Hindlimb muscle (tissue), 1 donor: ENCODE measurements at regions not wholly inside any gene's neighbourhood (a gene's known extent, or its start where the extent isn't known, plus 50 kb on each side); places are given as distances from the start of the nearest gene placed in this dataset.

Experiments
- DNase-seq: peaks from one replicate; pipeline ENCODE4 v3.0.0-alpha.2; 2013

DNA sequence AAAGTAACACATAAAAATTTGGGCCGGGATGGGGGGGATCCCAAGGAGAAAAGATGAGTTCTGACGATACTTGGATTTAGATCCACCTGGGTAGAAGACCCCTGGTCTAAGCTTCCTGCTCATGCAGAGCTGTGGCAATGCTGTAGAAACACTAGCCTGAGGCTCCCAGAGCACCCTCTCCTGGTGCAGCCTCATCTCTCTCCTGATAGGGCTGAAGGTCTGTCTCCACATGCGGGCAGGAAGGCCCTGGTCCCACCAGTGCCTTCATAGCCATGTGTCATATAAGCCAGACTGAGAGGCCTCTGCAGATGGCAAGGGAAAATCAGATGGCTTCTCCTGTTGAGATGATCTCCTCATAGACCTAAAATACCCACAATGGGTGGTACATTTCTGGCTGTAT lies 518.0 kb upstream of the ZFHX3 start:
- no peak for DNase-seq

DNA sequence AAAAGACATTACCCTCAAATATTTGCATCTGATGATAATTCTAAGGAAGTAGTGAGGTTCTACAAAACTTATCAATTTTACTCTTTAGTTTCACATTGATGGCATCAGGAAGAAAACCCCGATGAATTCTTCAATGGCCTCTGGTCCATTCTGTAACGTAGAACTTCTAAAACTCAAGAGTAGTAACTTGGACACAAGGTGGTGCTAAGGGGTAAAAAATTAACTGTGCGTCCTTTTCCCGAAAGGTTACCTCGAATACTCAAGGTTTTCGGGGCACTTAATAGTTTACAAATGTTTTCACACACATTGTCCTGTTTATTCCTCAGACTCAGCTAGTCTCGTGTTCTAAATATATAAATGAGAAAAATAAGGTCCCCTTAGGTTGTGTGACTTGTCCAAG lies 517.3 kb upstream of the ZFHX3 start:
- peak; percentile 13 for DNase-seq

DNA sequence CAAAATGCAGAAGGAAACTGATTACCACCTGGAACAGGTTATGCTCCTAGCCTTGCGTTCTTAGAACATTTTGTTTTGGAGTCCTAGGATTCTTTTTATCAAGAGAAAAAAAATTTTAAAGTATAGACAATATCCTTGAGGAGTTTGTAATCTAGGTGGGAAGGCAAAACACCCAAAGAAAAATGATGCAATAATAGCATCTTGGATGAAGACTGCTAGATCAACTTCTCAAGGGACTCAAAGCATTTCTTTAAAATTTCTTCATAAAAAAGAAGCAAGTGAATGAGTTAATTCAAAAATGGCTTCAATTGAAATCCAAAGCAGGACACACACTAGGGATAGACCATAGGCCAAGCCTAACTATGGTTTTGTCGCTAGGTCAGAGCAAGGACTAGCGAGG lies 515.8 kb upstream of the ZFHX3 start:
- DNase-seq: no peak

DNA sequence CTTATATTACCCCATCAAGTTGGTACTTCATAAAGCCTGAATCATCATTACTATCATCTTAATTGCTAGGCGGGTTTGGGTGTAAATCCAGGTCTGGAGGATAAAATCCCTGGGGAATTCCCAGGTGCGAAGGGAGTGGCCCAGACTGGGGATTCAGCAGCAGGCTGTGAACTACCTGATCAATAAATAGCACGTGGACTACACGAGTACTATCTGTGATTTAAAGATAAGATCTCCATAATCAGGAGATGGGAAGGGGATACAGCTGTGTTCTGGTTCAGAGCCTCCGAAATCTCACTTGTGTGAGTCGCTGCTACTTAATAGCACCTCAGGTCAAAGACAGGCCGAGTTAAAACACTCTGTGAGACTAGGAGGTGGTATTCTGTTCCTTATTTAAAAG lies 512.6 kb upstream of the ZFHX3 start:
- no peak for DNase-seq

DNA sequence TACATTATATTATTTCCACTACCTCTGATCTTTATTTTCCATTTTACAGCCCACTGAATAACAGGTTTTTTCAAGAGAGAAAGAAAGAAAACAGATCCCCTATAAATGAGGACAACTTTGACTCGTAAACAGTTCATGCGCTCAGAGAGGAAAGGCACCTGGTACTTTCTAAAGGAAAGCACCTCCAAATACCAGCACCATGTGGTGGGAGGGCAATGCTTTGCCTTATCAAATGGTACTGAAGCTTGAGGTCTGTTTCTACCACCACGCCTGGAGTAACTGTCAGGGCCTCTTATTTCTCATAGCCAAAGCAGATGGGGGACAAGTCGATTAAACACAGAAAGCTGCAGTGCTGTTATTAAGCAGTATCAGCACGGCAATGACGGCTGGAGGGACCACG lies 510.3 kb upstream of the ZFHX3 start:
- DNase-seq: no peak

DNA sequence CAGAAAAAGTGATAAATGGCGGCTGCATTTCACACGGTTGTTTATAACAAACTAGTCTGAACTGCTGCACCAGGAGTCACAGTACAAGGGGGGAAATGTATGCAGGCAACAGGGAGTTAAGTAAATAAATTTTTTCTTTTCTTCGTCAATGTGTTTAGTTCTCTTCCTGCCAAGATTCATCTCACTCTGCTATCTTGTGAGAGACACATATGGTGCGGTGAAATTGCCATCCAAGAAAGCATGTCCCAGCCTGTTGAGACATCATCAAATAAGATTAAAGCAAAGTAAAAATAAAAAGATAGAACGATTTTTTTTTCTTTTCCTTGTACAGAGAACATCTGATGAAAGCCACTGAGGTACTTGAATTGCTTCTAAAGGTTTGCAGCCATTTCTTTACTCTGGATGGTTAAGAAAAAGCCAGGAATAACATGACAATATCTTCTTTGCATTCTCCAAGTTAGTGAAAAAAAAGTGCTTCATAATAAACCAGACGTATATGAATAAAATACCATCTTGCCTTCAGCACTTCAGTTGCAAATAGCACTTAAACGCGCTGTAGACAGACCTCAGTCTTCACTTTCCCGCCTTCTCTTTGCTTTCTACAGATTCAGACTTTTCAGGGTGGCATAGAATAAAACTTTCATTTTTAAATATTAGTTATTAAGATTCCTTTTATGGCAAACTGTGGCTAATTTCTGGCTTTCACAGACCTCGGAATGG lies 506.2 kb upstream of the ZFHX3 start:
- no peak for DNase-seq

DNA sequence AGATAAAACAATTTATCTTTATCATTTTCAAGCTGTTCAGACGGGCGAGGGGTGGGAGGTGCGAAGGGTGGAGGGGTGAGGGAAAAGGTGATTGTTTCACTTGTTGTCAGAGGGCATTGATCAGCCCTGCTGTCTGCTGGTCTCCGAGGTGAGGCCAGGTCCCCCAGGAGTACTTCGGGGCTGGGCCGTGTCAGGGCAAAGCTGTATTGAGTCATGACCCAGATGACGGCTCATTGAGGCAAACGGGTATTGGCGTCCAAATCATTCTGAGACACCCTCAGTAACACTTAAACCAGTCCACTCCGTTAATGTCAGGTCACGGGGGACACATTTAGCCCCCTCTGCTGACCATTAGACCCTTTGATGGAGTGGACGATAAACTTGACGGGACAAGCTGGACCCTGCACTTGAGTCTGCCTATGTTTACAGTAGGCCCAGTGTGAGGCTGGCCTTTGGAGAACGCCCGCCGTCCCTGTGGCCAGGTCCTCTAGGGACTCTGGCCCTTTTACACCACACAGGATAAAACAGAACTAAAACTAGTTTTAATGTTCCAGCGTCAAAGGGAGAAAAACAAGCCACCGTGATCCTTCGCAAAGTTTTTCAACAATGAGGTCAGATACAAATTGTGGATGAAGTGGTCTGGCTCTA lies 502.2 kb upstream of the ZFHX3 start:
- DNase-seq: no peak

DNA sequence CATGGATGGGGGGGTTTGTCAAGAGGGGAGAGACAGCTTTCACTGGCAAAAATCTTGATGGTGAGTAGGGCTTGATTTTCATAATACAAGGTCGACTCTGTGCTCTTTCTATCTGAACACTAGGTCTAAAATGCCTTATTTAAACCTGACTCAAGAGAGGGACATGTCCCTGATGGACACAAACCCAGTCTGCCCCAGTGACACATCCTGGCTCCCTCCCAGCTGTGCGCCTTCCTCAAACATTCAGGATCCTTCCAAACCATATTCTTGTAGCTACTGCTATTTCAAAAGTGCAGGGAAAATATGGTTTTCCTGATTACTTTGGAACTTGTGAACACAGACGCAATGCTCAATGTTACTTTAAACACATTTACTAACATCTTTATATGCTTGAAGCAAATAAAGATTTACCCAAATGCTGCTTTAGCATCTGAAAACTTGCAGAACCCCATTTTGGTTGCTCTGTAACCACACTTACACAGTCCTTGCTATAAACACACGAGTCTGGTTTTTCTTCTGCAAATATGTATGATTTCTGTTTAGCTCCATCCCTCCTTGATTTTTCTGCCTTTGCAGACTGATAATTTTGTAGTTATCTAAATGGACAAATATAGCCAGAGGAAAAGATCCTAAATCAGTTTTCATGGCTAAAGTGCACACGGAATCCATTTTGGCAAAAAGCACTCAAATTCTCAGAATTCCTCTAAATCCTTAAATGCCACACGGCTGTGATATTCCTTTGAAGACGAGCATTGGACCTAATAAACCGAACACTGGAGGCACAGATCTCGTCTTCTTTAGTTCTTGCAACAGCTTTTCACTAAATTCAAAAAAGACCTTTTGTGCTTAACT lies 499.9 kb upstream of the ZFHX3 start:
- no peak for DNase-seq

DNA sequence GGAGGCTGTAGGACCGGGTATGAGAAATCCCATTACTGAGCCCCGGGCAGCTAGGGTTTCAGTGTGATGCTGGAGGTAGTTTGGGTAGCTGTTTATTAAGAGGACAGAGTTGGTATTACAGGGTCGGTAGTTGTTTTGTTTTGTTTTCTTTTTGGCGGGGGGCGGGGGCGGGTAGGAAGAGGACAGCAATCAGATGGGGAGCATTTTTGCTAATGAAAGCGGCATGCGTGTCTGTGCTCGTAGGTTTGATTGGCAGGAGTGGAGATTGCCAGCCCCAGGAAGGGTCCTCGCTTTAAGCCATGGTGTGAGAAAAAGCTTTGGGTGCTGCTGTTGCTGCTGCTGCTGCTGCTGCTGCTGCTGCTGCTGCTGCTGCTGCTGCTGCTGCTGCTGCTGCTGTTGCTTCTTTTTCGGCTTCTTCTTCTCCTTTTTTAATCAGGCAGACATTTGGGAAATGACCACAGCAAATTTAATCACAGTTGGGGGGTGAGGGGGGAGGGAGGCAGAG lies 498.5 kb upstream of the ZFHX3 start:
- no peak for DNase-seq

DNA sequence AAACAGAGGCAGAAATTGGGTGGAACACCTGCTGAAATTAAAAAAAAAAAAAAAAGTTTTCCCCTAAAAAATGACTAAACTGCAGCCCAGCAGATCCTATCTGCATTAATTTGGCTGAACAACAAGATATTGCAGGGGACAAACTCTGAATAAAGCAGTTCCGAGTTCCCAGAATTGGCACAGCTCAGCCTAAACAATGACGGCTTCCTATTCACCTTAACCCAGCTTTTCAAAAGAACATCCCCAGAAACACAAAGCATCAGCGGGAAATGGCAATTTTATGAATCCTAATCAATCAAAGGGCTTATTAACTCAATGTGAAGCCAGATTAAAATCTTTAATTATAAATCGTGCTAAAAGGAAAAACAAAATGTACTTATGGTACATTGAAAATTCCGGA lies 497.8 kb upstream of the ZFHX3 start:
- DNase-seq: no peak

DNA sequence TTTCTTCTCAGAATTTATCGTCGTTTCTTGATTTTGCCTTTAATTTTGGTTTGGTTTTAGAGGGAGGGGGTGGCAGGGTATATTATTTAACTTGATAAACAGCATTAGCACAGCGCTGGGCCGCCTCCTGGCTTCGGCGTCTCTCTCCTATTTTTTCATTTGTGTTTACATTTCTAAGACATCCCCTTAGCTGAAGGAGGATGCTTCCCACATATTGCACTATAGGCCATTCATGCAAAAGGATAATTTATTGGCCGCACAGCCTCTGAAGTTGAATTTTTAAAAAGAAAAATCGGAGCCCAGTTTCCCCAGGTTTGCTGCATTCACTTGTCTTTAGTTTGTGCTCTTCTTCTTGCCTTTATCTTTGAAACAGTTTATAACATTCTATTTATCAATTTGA lies 497.4 kb upstream of the ZFHX3 start:
- DNase-seq: no peak

DNA sequence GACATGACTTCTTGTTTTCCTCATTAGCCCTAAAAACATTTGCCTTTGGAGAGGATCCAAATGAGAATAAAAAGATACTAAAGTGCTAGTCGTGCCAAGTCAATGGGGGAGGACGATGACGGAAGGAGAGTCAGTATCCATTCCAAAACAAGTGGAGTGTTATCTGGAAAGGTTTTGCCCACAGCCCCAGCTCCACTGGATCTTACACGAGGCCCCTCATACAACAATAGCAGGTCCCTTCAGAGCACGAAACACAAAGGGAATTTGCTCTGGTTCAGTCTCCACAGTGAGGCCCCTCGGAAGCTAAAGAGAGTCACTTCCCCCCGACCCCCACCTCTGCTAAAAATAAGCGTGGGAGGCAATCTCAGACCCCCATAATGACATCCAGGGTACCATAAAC lies 496.9 kb upstream of the ZFHX3 start:
- no peak for DNase-seq

DNA sequence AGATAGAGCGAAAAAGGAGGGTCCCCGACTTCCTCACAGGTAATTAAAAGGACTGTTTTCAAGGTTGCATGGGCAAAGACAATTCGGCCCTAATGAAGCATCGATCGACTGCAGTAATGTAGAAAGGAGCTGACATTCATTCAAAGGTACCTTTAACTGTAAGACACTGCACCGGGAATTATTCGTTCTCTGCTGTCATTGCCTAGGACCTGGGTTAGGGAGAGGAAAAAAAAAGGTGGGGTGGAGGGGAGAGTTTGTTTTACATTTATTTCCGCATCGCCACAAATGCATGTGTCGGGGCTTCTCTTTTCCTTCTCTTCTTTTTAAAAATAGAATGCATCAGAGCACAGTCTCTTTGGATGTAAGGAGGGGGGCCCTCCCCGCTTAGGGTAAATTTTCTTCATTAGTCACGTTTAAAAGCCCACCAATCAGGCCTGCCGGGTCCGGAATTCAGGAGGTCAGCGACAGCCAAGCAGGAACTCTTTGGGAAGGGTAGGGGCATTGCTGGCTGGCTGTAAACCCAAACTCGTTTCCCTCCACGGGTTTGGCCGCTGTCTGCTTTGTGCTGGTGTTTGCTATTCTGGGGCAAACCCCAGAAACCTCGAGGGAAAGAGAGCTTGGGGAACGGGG lies 496.2 kb upstream of the ZFHX3 start:
- no peak for DNase-seq

DNA sequence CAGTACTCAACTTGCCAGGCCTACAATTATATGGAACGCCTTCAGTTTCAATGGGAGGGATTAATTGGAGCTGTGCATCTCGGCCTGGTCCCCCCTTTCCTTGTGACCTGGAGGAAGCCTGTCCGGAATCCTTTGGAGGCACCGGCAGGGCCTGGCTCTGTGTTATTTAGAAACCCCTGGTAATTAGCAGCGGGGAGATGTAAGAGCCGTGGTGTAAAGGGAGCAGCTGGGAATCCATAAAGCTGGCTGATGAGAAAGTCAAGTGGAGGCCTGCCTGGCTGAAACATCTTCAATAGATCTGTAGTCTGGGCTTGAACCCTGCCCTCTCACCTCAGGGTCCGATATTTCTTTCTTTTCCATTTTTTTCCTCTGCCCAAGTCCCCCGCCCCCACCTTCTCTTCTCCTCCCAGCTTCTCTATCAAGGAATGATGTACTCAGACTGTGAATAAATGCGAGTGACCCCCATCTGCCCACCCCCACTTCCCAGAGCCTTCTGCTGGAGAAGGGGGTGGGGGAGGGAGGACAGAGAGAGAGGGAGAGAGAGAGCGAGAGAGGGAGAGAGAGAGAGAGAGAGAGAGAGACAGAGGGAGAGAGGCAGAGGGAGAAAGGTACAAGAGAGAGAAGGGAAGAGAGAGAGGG lies 495.5 kb upstream of the ZFHX3 start:
- no peak for DNase-seq

DNA sequence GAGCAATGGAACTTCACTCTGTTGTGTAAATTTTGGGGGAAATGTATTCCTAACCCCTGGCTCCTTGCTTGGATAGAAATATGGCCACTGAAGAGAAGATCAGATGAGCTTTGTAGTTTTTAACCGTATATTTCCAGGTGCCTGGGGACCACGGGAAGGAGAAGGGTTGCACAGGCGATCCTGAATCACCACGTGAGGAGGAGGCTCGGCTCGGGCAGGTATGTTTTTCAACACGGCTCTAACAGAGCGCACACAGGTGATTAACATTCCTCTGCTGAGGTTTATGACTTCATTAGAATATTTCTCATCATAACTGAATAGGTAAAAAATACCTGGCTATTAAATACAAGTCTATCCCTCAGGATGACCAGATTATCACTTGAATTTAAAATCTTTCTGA lies 495.0 kb upstream of the ZFHX3 start:
- DNase-seq: no peak

DNA sequence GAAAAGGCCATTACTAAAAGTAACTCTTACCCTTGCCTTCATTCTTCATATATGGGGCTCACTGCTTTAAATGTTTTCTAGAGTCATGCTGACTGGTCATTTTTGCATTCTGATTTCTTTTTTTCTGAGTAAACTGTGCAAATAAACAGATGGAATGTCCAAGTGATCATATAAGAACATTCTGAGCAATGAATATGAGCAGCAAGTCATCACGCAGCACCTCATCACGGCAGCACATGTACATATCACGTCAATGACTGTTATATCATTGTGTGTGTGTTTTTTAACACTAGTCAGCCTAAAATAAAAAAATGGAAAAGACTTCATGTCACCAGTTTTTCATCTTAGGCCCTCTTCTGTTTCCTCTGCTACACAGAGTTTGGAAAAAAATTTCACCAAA lies 490.0 kb upstream of the ZFHX3 start:
- DNase-seq: no peak

DNA sequence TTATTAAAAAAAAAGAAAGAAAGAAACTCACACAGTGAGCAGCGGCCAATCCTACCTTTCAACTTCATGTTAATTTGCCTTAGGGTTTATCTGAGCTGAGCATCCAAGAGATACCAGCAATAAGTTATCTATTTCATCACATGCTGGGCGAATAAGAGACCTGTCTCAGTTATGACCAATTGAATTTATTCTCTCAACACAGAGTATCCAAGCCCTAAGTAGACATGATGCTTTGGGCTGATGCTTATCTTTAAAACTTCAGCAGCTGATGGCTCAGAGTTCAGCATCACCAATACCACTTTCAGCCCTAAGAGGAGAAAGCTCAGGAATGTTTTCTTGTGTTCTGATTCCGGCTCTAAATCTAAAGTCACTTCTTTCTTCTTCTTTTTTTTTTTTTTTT lies 489.0 kb upstream of the ZFHX3 start:
- no peak for DNase-seq

DNA sequence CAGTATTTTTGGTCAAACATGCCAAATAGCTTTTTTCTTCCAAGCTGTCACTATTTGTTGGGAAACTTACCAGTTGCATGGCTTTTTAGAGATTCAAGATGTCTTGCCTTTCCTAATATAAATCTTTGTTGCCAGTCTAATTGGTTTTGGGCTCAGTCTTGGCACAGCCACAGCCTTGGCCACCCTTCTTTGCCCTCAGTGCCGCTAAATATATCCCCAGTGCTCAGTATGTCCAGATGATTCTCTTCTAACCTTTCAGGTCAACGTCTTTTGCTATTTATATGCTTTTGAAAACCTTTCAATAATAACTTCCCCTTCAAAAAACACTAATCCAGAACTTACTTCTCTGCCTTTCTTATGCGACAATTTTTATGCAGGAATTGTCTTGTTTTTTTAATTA lies 483.1 kb upstream of the ZFHX3 start:
- DNase-seq: no peak

DNA sequence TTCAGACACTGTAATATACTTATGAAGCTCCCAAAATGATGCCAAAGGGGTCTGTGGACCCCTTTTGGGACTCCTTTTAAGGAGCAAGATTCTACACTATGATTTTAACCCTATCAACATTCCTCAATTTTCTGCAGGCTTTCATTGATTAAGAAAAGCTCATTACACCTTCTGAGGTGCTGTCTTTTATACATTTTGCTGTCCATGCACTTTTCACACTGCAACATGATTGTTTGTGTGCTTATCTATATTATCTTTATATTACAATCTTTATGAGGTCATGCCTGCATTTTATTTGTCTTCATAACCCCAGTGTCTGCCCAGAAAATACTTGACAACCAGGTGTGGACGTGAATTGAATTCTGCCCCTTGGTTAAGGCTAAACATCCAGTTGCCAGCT lies 482.6 kb upstream of the ZFHX3 start:
- no peak for DNase-seq

DNA sequence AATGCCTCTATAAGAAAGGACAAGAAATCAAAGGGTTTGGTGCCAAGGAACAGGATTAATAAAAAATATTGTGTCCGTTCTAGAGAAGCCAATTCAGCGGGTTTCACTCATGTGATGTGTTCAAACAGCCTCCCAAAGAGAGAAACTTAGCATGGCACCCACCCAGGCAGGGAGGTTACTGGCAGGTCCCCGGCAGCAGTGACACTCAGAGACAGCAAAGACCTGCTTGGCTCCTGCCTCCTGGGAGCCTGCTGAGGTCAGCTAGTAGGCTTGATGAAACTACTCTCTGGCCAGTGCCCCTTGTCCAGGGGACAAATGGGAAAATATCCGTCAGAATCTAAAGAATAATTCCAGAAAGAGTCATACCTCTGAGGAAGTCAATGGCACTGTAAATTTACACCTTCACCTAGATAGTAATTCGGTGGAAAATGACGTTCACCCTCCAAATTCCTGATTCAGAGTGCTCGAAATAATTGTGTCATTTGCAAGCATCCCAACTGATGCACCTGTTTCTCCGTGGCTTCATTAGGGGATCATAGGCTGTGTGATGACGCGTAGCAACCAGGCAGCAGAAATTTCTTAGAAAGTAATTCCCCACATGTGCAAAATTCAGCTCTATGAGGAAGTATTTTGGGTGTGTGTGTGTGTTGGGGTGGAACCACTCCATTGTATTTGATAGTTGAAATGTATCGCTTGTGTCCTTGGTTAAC lies 481.5 kb upstream of the ZFHX3 start:
- DNase-seq: no peak

DNA sequence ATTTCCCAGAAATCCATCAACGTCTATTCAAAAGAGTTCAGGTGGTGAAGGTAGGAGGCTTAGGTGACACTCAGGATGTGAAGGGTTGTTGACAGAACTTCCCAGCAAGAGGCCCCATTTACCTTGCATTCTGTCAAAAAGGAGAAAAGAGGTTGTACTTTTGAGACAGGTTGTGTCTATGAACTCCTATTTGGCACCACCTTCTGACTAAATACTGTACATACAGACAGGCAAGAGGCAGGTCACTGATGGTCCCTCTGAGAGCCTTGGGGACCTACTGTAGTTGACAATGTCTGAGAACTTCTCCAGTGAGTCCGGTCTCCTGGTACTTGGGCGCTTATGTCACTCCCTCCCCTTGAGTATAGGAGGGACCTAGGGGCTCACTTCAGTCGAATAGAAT lies 479.3 kb upstream of the ZFHX3 start:
- no peak for DNase-seq
